HEK293 (cell line): ENCODE measurements at regions not wholly inside any gene's neighbourhood (a gene's known extent, or its start where the extent isn't known, plus 50 kb on each side); places are given as distances from the start of the nearest gene placed in this dataset.

ENCODE experiments used
- CTCF ChIA-PET: fragments of 350-600 bp; formaldehyde crosslinking; extraction: SDS; loops from one replicate; lab custom pipeline; 2021; ENCODE audit warnings: antibody characterized with exemption; lab: Yijun Ruan, JAX
- POLR2A ChIA-PET: fragments of 300-600 bp; formaldehyde crosslinking; extraction: SDS; loops from one replicate; lab custom pipeline; 2020; ENCODE audit warnings: antibody characterized with exemption, inconsistent platforms; lab: Yijun Ruan, JAX
- H3K27ac ChIP-seq: fragments of 200-500 bp; sonication (Bioruptor generic); 2 replicates; pipeline ENCODE4 v1.5.1; 2014; ENCODE audit warnings: low read depth, low read length, control low read depth, inconsistent platforms; ENCODE audit errors: extremely low read depth
- H3K36me3 ChIP-seq, 2 experiments: fragments of 200-500 bp in 1 of 2; sonication (Bioruptor generic) in 1 of 2; 1 replicate in 1 of 2; 2 replicates in 1 of 2; pipeline ENCODE4 v1.5.1; 2014 to 2017; ENCODE audit warnings: inconsistent platforms in 2 of 2, low read length in 2 of 2; ENCODE audit not compliant: control insufficient read depth in 2 of 2, insufficient read depth in 1 of 2
- H3K4me1 ChIP-seq: fragments of 200-500 bp; sonication (Bioruptor generic); 2 replicates; pipeline ENCODE4 v1.5.1; 2014; ENCODE audit warnings: mild to moderate bottlenecking, low read length, inconsistent platforms; ENCODE audit not compliant: control insufficient read depth, insufficient read depth
- H3K4me3 ChIP-seq: 2 replicates; pipeline ENCODE4 v1.5.1; 2011; ENCODE audit warnings: low read depth, mild to moderate bottlenecking, control low read depth, low read length, moderate library complexity
- H3K9me3 ChIP-seq: fragments of 200-500 bp; sonication (Bioruptor generic); 2 replicates; pipeline ENCODE4 v1.5.1; 2014; ENCODE audit warnings: low read depth, low read length, inconsistent platforms; ENCODE audit not compliant: control insufficient read depth, insufficient read depth
- ATF2 ChIP-seq: fragments of 450-650 bp; formaldehyde crosslinking; IDR thresholded peaks from 2 replicates; pipeline ENCODE4 v1.5.1; 2016; ENCODE audit warnings: missing biosample characterization, missing genetic modification characterization, low read depth
- FEZF1 ChIP-seq: fragments of 450-650 bp; formaldehyde crosslinking; IDR thresholded peaks from 2 replicates; pipeline ENCODE4 v1.5.1; 2016; ENCODE audit warnings: missing biosample characterization, missing genetic modification characterization
- KLF7 ChIP-seq: fragments of 450-650 bp; formaldehyde crosslinking; IDR thresholded peaks from 2 replicates; pipeline ENCODE4 v1.5.1; 2016; ENCODE audit warnings: missing biosample characterization, missing genetic modification characterization, borderline replicate concordance
- PRDM2 ChIP-seq: fragments of 450-650 bp; formaldehyde crosslinking; IDR thresholded peaks from 2 replicates; pipeline ENCODE4 v1.5.1; 2016; ENCODE audit warnings: missing biosample characterization, missing genetic modification characterization, borderline replicate concordance
- SALL2 ChIP-seq: fragments of 450-650 bp; formaldehyde crosslinking; IDR thresholded peaks from 2 replicates; pipeline ENCODE4 v1.5.0; 2017; ENCODE audit warnings: missing biosample characterization, mild to moderate bottlenecking, missing genetic modification characterization, borderline replicate concordance
- SCRT2 ChIP-seq: fragments of 450-650 bp; formaldehyde crosslinking; IDR thresholded peaks from 2 replicates; pipeline ENCODE4 v1.5.1; 2016; ENCODE audit warnings: missing biosample characterization, missing genetic modification characterization
- ZBTB6 ChIP-seq: fragments of 450-650 bp; formaldehyde crosslinking; IDR thresholded peaks from 2 replicates; pipeline ENCODE4 v1.5.1; 2017; ENCODE audit warnings: missing biosample characterization, missing genetic modification characterization
- ZFP37 ChIP-seq: fragments of 450-650 bp; formaldehyde crosslinking; IDR thresholded peaks from 2 replicates; pipeline ENCODE4 v1.5.1; 2016; ENCODE audit warnings: missing biosample characterization, missing genetic modification characterization
- ZFP41 ChIP-seq: fragments of 450-650 bp; formaldehyde crosslinking; IDR thresholded peaks from 2 replicates; pipeline ENCODE4 v1.5.1; 2016; ENCODE audit warnings: missing biosample characterization, missing genetic modification characterization, borderline replicate concordance
- ZFP69B ChIP-seq: fragments of 450-650 bp; formaldehyde crosslinking; IDR thresholded peaks from 2 replicates; pipeline ENCODE4 v1.5.1; 2016; ENCODE audit warnings: missing biosample characterization, missing genetic modification characterization
- ZNF140 ChIP-seq: fragments of 450-650 bp; formaldehyde crosslinking; IDR thresholded peaks from 2 replicates; pipeline ENCODE4 v1.5.1; 2016; ENCODE audit warnings: missing biosample characterization, missing genetic modification characterization
- ZNF146 ChIP-seq: fragments of 450-650 bp; formaldehyde crosslinking; IDR thresholded peaks from 2 replicates; pipeline ENCODE4 v1.5.1; 2016; ENCODE audit warnings: missing biosample characterization, missing genetic modification characterization
- ZNF174 ChIP-seq: fragments of 450-650 bp; formaldehyde crosslinking; IDR thresholded peaks from 2 replicates; pipeline ENCODE4 v1.5.0; 2017; ENCODE audit warnings: missing biosample characterization, mild to moderate bottlenecking, missing genetic modification characterization
- ZNF184 ChIP-seq: fragments of 450-650 bp; IDR thresholded peaks from 2 replicates; pipeline ENCODE4 v1.5.1; 2018; ENCODE audit warnings: missing biosample characterization, mild to moderate bottlenecking, missing genetic modification characterization
- ZNF202 ChIP-seq: fragments of 450-650 bp; formaldehyde crosslinking; IDR thresholded peaks from 2 replicates; pipeline ENCODE4 v1.5.1; 2016; ENCODE audit warnings: missing biosample characterization, missing genetic modification characterization, borderline replicate concordance
- ZNF280D ChIP-seq: fragments of 450-650 bp; formaldehyde crosslinking; IDR thresholded peaks from 2 replicates; pipeline ENCODE4 v1.5.1; 2016; ENCODE audit warnings: missing biosample characterization, missing genetic modification characterization
- ZNF335 ChIP-seq: fragments of 450-650 bp; formaldehyde crosslinking; conservative IDR thresholded peaks from 2 replicates; pipeline ENCODE4 v1.5.1; 2016; ENCODE audit warnings: missing biosample characterization, missing genetic modification characterization
- ZNF404 ChIP-seq: fragments of 450-650 bp; formaldehyde crosslinking; IDR thresholded peaks from 2 replicates; pipeline ENCODE4 v1.5.1; 2017; ENCODE audit warnings: missing biosample characterization, missing genetic modification characterization
- ZNF48 ChIP-seq: fragments of 450-650 bp; formaldehyde crosslinking; IDR thresholded peaks from 2 replicates; pipeline ENCODE4 v1.5.1; 2016; ENCODE audit warnings: missing biosample characterization, missing genetic modification characterization
- ZNF530 ChIP-seq: fragments of 450-650 bp; formaldehyde crosslinking; IDR thresholded peaks from 2 replicates; pipeline ENCODE4 v1.5.1; 2016; ENCODE audit warnings: low read depth, missing biosample characterization, missing genetic modification characterization
- ZNF623 ChIP-seq: fragments of 450-650 bp; formaldehyde crosslinking; IDR thresholded peaks from 2 replicates; pipeline ENCODE4 v1.5.1; 2016; ENCODE audit warnings: missing biosample characterization, missing genetic modification characterization
- ZNF660 ChIP-seq: fragments of 450-650 bp; IDR thresholded peaks from 2 replicates; pipeline ENCODE4 v1.5.1; 2018; ENCODE audit warnings: missing biosample characterization, mild to moderate bottlenecking, missing genetic modification characterization
- ZNF704 ChIP-seq: fragments of 450-650 bp; formaldehyde crosslinking; IDR thresholded peaks from 2 replicates; pipeline ENCODE4 v1.5.1; 2016; ENCODE audit warnings: missing biosample characterization, missing genetic modification characterization
- ZNF776 ChIP-seq: fragments of 450-650 bp; formaldehyde crosslinking; IDR thresholded peaks from 2 replicates; pipeline ENCODE4 v1.5.0; 2017; ENCODE audit warnings: missing biosample characterization, missing genetic modification characterization, borderline replicate concordance
- ZNF837 ChIP-seq: fragments of 450-650 bp; formaldehyde crosslinking; IDR thresholded peaks from 2 replicates; pipeline ENCODE4 v1.5.1; 2016; ENCODE audit warnings: missing biosample characterization, missing genetic modification characterization
- ZSCAN23 ChIP-seq: fragments of 450-650 bp; formaldehyde crosslinking; IDR thresholded peaks from 2 replicates; pipeline ENCODE4 v1.5.1; 2016; ENCODE audit warnings: missing biosample characterization, missing genetic modification characterization

GRCh38 chr13:60662595-60662994, 265.6 kb downstream of the TDRD3 start (continued):
- TF ChIP-seq ZNF335 (tag by site-specific recombination) (no peak), ZFP69B (tag by site-specific recombination) (no peak), ZNF623 (tag by site-specific recombination) (no peak), KLF7 (tag by site-specific recombination) (no peak), ZNF280D (tag by site-specific recombination) (no peak), ATF2 (tag by site-specific recombination) (no peak), ZNF776 (no peak)
- TF ChIP-seq, all 188 proteins: peak for 0

- no peaks in the 10 kb centered on the region for H3K36me3 ChIP-seq
- CTCF ChIA-PET, result no interaction called here
- H3K27ac ChIP-seq, result no peak overlapping the region
- H3K4me3 ChIP-seq, result no peak overlapping the region
- TF ChIP-seq ZNF837 (tag by site-specific recombination) (no peak), ZNF530 (no peak), ZNF660 (no peak), PRDM2 (tag by site-specific recombination) (no peak), ZNF202 (tag by site-specific recombination) (no peak), ZNF146 (tag by site-specific recombination) (no peak), ZNF184 (tag by site-specific recombination) (no peak), ZNF140 (tag by site-specific recombination) (no peak), ZFP37 (tag by site-specific recombination) (no peak), FEZF1 (tag by site-specific recombination) (no peak), ZFP41 (tag by site-specific recombination) (no peak), SALL2 (tag by site-specific recombination) (no peak), ZNF404 (tag by site-specific recombination) (no peak), ZSCAN23 (tag by site-specific recombination) (no peak), ZNF48 (tag by site-specific recombination) (no peak), ZNF704 (tag by site-specific recombination) (no peak), SCRT2 (tag by site-specific recombination) (no peak), ZBTB6 (tag by site-specific recombination) (no peak), ZNF174 (no peak)
- TF ChIP-seq, all 188 proteins: peak for 0
- H3K9me3 ChIP-seq, result no peaks in the 10 kb centered on the region
- no peaks in the 10 kb centered on the region for H3K4me1 ChIP-seq
- POLR2A ChIA-PET, result no interaction called here
These were observed 264.5 kb downstream of the TDRD3 start for GRCh38 chr13:60661521-60661920.
